Uterus (tissue), 2 donors: ENCODE measurements at regions not wholly inside any gene's neighbourhood (a gene's known extent, or its start where the extent isn't known, plus 50 kb on each side); places are given as distances from the start of the nearest gene placed in this dataset.

ENCODE experiments used
- POLR2A ChIP-seq, 2 donors: fragments of 450-650 bp; IDR thresholded peaks; one replicate each; pipeline ENCODE4 v1.6.1; 2016; ENCODE audit warnings: antibody characterized with exemption in 2 of 2, mild to moderate bottlenecking in 1 of 2, moderate library complexity in 1 of 2
- TF ChIP-seq, protein P1 (sequence below), 4 experiments: fragments of 200-600 bp in 2 of 4; fragments of 450-650 bp in 2 of 4; sonication (generic) in 2 of 4; IDR thresholded peaks; one replicate each; pipeline ENCODE4 v1.5.1; 2016 to 2019; ENCODE audit warnings: antibody characterized with exemption in 4 of 4, mild to moderate bottlenecking in 2 of 4, moderate library complexity in 1 of 4

DNA sequence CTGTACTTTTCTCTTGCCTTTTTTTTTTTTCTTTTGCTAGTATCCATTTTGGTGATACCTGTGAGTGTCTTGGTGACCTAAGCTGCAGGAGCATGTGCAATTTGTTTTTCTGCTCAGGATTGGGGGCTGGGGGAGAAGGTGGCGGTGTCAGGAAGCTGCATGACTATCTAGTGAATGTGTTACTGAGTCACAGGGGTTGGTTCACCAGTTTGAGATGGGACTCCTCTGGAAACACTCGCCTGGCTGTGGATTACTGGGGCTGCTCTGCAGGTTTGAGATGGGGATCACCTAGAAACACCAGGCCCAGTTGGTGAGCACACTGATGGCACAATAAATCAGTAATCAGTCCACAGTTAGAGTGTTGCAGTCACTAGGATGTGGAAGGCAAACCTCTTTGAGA, 447.9 kb downstream of the SPATA31D1 start:
- TF ChIP-seq, protein P1, sequence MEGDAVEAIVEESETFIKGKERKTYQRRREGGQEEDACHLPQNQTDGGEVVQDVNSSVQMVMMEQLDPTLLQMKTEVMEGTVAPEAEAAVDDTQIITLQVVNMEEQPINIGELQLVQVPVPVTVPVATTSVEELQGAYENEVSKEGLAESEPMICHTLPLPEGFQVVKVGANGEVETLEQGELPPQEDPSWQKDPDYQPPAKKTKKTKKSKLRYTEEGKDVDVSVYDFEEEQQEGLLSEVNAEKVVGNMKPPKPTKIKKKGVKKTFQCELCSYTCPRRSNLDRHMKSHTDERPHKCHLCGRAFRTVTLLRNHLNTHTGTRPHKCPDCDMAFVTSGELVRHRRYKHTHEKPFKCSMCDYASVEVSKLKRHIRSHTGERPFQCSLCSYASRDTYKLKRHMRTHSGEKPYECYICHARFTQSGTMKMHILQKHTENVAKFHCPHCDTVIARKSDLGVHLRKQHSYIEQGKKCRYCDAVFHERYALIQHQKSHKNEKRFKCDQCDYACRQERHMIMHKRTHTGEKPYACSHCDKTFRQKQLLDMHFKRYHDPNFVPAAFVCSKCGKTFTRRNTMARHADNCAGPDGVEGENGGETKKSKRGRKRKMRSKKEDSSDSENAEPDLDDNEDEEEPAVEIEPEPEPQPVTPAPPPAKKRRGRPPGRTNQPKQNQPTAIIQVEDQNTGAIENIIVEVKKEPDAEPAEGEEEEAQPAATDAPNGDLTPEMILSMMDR (IDR thresholded peaks at IDR 0.05) = no peak
- TF ChIP-seq POLR2A (IDR thresholded peaks at IDR 0.05) = no peak
